GM23248 (cell line): ENCODE measurements at regions not wholly inside any gene's neighbourhood (a gene's known extent, or its start where the extent isn't known, plus 50 kb on each side); places are given as distances from the start of the nearest gene placed in this dataset.

Experiments used
- EZH2 ChIP-seq: fragments of 200-600 bp; sonication (generic); IDR thresholded peaks from 2 replicates; pipeline ENCODE4 v1.6.1; 2018; ENCODE audit warnings: antibody characterized with exemption, mild to moderate bottlenecking; ENCODE audit not compliant: insufficient read depth, poor library complexity, severe bottlenecking
- EZH2phosphoT487 ChIP-seq: fragments of 200-600 bp; sonication (generic); IDR thresholded peaks from 2 replicates; pipeline ENCODE4 v1.6.1; 2018; ENCODE audit warnings: antibody characterized with exemption, moderate library complexity, mild to moderate bottlenecking, low read depth; ENCODE audit not compliant: insufficient read depth

DNA sequence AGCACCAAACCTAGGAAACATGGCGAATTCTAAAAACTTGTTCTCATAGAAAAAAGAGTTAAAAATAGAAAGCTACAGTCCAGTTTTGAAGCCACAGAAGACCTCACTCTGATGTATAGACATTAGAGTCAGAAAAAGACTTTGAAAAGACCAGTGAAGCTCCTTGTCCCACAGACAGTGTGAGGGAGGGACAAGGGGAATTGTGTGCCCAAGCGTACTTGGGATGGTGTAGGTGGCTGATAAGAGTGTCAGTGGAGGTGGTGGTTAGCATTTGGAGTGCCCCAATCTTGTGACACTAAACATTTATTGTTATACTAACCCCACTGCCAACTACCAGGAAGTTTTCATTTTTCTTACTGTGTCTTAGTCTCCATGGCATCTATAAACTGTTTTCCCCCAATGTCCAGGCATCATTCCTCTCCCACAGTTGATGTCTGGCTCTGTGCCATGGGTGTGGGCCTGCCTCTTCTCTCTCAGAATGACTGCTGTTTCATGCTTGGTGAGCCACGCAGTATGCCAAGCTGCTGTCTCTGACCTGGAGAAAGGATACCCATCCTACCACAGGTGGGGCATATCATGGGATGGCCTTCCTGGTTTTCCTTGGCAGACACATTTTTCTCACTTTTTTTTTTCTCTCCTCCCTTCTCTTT lies 161.4 kb downstream of the RPIA start:
- TF ChIP-seq EZH2phosphoT487 (no peak), EZH2 (no peak)
